Right lobe of liver (tissue), 6 donors: ENCODE measurements at regions not wholly inside any gene's neighbourhood (a gene's known extent, or its start where the extent isn't known, plus 50 kb on each side); places are given as distances from the start of the nearest gene placed in this dataset.

Source experiments
- ATAC-seq, 4 donors: fragments of 200-7000 bp; cut with Tn5 transposase; one replicate each; pipeline ENCODE4 v1.9.1; 2020; ENCODE audit warnings: mild to moderate bottlenecking in 4 of 4, moderate library complexity in 4 of 4
- DNase-seq, 3 donors: peaks; one replicate each; pipeline ENCODE4 v3.0.0-alpha.2; 2020
- H3K27ac ChIP-seq, 3 donors: fragments of 200-600 bp; one replicate each; pipeline ENCODE4 v1.8.0; 2022
- H3K27me3 ChIP-seq, 2 donors: fragments of 200-600 bp; one replicate each; pipeline ENCODE4 v1.8.0; 2022
- H3K36me3 ChIP-seq, 4 donors: fragments of 200-600 bp; sonication (generic) in 1 of 4; one replicate each; pipeline versions ENCODE4 v1.5.1 to v1.8.0; 2017 to 2022; ENCODE audit warnings: control low read depth in 1 of 4
- H3K4me1 ChIP-seq, 4 donors: fragments of 200-600 bp; sonication (generic) in 1 of 4; one replicate each; pipeline versions ENCODE4 v1.5.1 to v1.8.0; 2017 to 2022; ENCODE audit warnings: control low read depth in 1 of 4
- H3K4me3 ChIP-seq, 3 donors: fragments of 200-600 bp; one replicate each; pipeline ENCODE4 v1.8.0; 2022
- H3K9me3 ChIP-seq, 4 donors: fragments of 200-600 bp; sonication (generic) in 1 of 4; one replicate each; pipeline versions ENCODE4 v1.5.1 to v1.8.0; 2017 to 2022; ENCODE audit warnings: control low read depth in 1 of 4
- CTCF ChIP-seq, 4 donors: fragments of 200-600 bp in 3 of 4; fragments of 450-650 bp in 1 of 4; IDR thresholded peaks; one replicate each; pipeline versions ENCODE4 v1.5.1 to v1.8.0; 2016 to 2022; ENCODE audit warnings: antibody characterized with exemption in 4 of 4, mild to moderate bottlenecking in 2 of 4
- POLR2A ChIP-seq: fragments of 450-650 bp; IDR thresholded peaks from one replicate; pipeline ENCODE4 v1.6.1; 2017; ENCODE audit warnings: antibody characterized with exemption, mild to moderate bottlenecking
- whole genome bisulfite sequencing: methylation state at CpG from one replicate; pipeline ENCODE4 v1.1.6; 2018; ENCODE audit warnings: low coverage, low lambda C conversion rate; ENCODE audit not compliant: insufficient coverage; ENCODE audit errors: missing lambda C conversion rate; 5-methylcytosine and 5-hydroxymethylcytosine counted together
- intact Hi-C, 2 donors: fragments of 100-400 bp; cut with DNase I; formaldehyde crosslinking; loops; one replicate each; pipeline versions ENCODE4 v1.11.2 to v1.14.1; 2022
- donor health status: DM: no; HTN: yes; CAD: no.
- donor health status: DM: no; HTN: no; CAD: no.
- donor health status: DM: no; HTN: no; CAD: no.
- donor health status: DM: no; HTN: yes; CAD: no.
- donor health status: DM: no; HTN: yes; CAD: no.

GRCh38 chr13:84648069-84648640, 765.9 kb upstream of the SLITRK1 start:
- 44% methylated on average over 2 of the region's 2 CpGs for WGBS
- TF ChIP-seq CTCF (IDR thresholded peaks at IDR 0.05) (peak in 1 of 4 donors; percentile 14), POLR2A (no peak)
- Histone ChIP-seq H3K36me3 (no peaks in the 10 kb centered on the region), H3K4me3 (no peak overlapping the region), H3K27ac (no peak overlapping the region), H3K4me1 (no peaks in the 10 kb centered on the region), H3K9me3 (no peaks in the 10 kb centered on the region), H3K27me3 (no peaks in the 10 kb centered on the region)
- DNase-seq (no peak), ATAC-seq (no peak)
- intact Hi-C loops: no loop called here

GRCh38 chr13:84646957-84647356, 764.7 kb upstream of the SLITRK1 start:
- Histone ChIP-seq H3K36me3 (no peaks in the 10 kb centered on the region), H3K27me3 (no peaks in the 10 kb centered on the region), H3K4me1 (no peaks in the 10 kb centered on the region), H3K9me3 (no peaks in the 10 kb centered on the region), H3K4me3 (no peak overlapping the region), H3K27ac (no peak overlapping the region)
- intact Hi-C loops: no loop called here
- ATAC-seq (no peak), DNase-seq (no peak)
- WGBS: 50% methylated on average over 3 of the region's 3 CpGs
- no peak for TF ChIP-seq POLR2A
- TF ChIP-seq CTCF (IDR thresholded peaks at IDR 0.05): no peak

GRCh38 chr13:84645196-84646012, 763.1 kb upstream of the SLITRK1 start:
- intact Hi-C loops: no loop called here
- Histone ChIP-seq H3K4me1 (no peaks in the 10 kb centered on the region), H3K9me3 (no peaks in the 10 kb centered on the region), H3K4me3 (no peak overlapping the region), H3K27me3 (no peaks in the 10 kb centered on the region), H3K36me3 (no peaks in the 10 kb centered on the region), H3K27ac (no peak overlapping the region)
- WGBS: 23% methylated on average over 3 of the region's 4 CpGs
- no peak for ATAC-seq
- DNase-seq: no peak
- TF ChIP-seq POLR2A (no peak), CTCF (IDR thresholded peaks at IDR 0.05) (no peak)

GRCh38 chr13:84641491-84641890, 759.2 kb upstream of the SLITRK1 start:
- Histone ChIP-seq H3K4me1 (no peaks in the 10 kb centered on the region), H3K4me3 (no peak overlapping the region), H3K36me3 (no peaks in the 10 kb centered on the region), H3K27me3 (no peaks in the 10 kb centered on the region), H3K9me3 (no peaks in the 10 kb centered on the region), H3K27ac (no peak overlapping the region)
- no peak for TF ChIP-seq POLR2A
- no peak for TF ChIP-seq CTCF (IDR thresholded peaks at IDR 0.05)
- DNase-seq: no peak
- intact Hi-C loops: no loop called here
- WGBS: 77% methylated on average over 1 of the region's 1 CpG
- no peak for ATAC-seq
